MM.1S (cell line): ENCODE measurements at regions not wholly inside any gene's neighbourhood (a gene's known extent, or its start where the extent isn't known, plus 50 kb on each side); places are given as distances from the start of the nearest gene placed in this dataset.

Experiments used
- DNase-seq: peaks from one replicate; pipeline ENCODE4 v3.0.0-alpha.2; 2015
- H2AFZ ChIP-seq: fragments of 300-600 bp; sonication (generic); 2 replicates; pipeline ENCODE4 v1.6.0; 2016; ENCODE audit warnings: antibody characterized with exemption, low read length
- H3F3A ChIP-seq: fragments of 300-600 bp; sonication (generic); 2 replicates; pipeline ENCODE4 v1.6.1; 2016; ENCODE audit warnings: mild to moderate bottlenecking, antibody characterized with exemption, low read length, moderate library complexity, mixed read lengths; ENCODE audit not compliant: insufficient read depth
- H3K27ac ChIP-seq: fragments of 300-600 bp; sonication (generic); 2 replicates; pipeline ENCODE4 v1.5.1; 2016; ENCODE audit warnings: mild to moderate bottlenecking, low read length
- H3K27me3 ChIP-seq: fragments of 300-600 bp; sonication (generic); replicated peaks from 2 replicates; pipeline ENCODE4 v1.6.0; 2016; ENCODE audit warnings: low read length; ENCODE audit not compliant: insufficient read depth
- H3K36me3 ChIP-seq: fragments of 300-600 bp; sonication (generic); replicated peaks from 2 replicates; pipeline ENCODE4 v1.6.1; 2016; ENCODE audit warnings: mild to moderate bottlenecking, low read length, mixed read lengths; ENCODE audit not compliant: insufficient read depth
- H3K4me1 ChIP-seq: fragments of 300-600 bp; sonication (generic); 2 replicates; pipeline ENCODE4 v1.6.1; 2016; ENCODE audit warnings: low read length, mixed read lengths
- H3K4me2 ChIP-seq: fragments of 300-600 bp; sonication (generic); 2 replicates; pipeline ENCODE4 v1.6.0; 2016; ENCODE audit warnings: low read depth, low read length
- H3K4me3 ChIP-seq: fragments of 300-600 bp; sonication (generic); 2 replicates; pipeline ENCODE4 v1.5.1; 2016; ENCODE audit warnings: low read length, mixed read lengths
- H3K79me2 ChIP-seq: fragments of 300-600 bp; sonication (generic); 2 replicates; pipeline ENCODE4 v1.6.1; 2016; ENCODE audit warnings: mixed run types, low read length, mixed read lengths
- H3K9ac ChIP-seq: fragments of 300-600 bp; sonication (generic); 2 replicates; pipeline ENCODE4 v1.6.1; 2016; ENCODE audit warnings: low read length, mixed read lengths
- H3K9me2 ChIP-seq: fragments of 300-600 bp; sonication (generic); replicated peaks from 2 replicates; pipeline ENCODE4 v1.6.1; 2016; ENCODE audit warnings: mild to moderate bottlenecking, low read length, mixed read lengths; ENCODE audit not compliant: insufficient read depth
- H3K9me3 ChIP-seq: fragments of 300-600 bp; sonication (generic); replicated peaks from 2 replicates; pipeline ENCODE4 v1.6.1; 2016; ENCODE audit warnings: mild to moderate bottlenecking, low read length, mixed read lengths; ENCODE audit not compliant: insufficient read depth
- H4K20me1 ChIP-seq: fragments of 300-600 bp; sonication (generic); 2 replicates; pipeline ENCODE4 v1.6.1; 2016; ENCODE audit warnings: mild to moderate bottlenecking, low read length, moderate library complexity, mixed read lengths; ENCODE audit not compliant: insufficient read depth
- EZH2 ChIP-seq: fragments of 300-600 bp; sonication (generic); optimal IDR thresholded peaks from 2 replicates; pipeline ENCODE3; 2017; ENCODE audit warnings: low read depth, mild to moderate bottlenecking, antibody characterized with exemption, low read length, mixed read lengths
- EZH2phosphoT487 ChIP-seq: fragments of 300-600 bp; sonication (generic); IDR thresholded peaks from 2 replicates; pipeline ENCODE4 v1.6.1; 2018; ENCODE audit warnings: antibody characterized with exemption, low read length
- TF ChIP-seq, protein P1 (sequence below): fragments of 300-600 bp; sonication (generic); IDR thresholded peaks from 2 replicates; pipeline ENCODE4 v1.5.1; 2016; ENCODE audit warnings: antibody characterized with exemption, low read length, mixed read lengths

DNA sequence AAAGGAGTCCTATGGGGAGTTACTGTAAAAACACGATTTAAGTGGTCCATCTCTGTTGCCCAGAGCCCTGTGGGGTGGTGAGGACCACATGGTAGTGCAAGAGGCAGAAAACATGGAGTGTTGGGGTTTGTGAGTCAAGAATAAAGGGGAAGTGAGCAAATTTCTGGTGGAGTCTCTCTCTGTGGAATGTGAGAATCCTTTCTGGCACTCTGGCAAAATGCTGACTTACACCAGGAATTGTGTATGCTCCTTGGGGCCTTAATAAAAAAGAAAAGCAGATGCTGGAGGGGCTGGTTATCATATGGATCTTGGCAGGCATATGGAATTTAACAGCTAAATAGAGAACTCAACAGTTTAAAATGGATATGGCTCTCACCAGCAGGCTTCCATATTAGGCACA lies 486.0 kb downstream of the TNS3 start:
- Histone ChIP-seq H3K9me2 (no peaks in the 10 kb centered on the region), H2AFZ (no peak overlapping the region)
- DNase-seq = no peak

DNA sequence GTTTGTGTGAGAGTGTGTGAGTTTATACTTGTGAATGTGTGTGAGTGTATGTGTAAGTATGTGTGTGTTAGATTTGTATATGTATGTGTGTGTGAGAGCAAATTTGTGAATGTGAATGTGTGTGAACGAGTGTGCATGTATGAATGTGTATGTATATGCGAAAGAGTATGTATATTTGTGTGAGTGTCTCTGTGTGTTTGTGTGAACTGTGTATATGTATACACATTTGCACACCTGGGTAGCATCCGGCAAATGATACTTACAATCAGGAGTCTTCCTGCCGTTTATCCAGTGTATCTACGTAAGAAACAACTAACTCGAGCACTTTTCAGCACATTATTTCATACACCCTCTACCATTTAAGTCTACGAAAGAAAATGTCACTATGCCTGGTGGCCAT lies 487.4 kb downstream of the TNS3 start:
- Histone ChIP-seq H3K4me1 (no peaks in the 10 kb centered on the region), H3F3A (no peaks in the 10 kb centered on the region), H3K9me2 (no peaks in the 10 kb centered on the region), H3K27me3 (no peaks in the 10 kb centered on the region), H4K20me1 (no peaks in the 10 kb centered on the region), H3K9ac (no peak overlapping the region), H3K4me2 (no peak overlapping the region), H3K79me2 (no peaks in the 10 kb centered on the region), H2AFZ (no peak overlapping the region), H3K36me3 (no peaks in the 10 kb centered on the region), H3K27ac (no peak overlapping the region), H3K4me3 (no peak overlapping the region), H3K9me3 (no peaks in the 10 kb centered on the region)
- no peak for TF ChIP-seq EZH2
- TF ChIP-seq, protein P1, sequence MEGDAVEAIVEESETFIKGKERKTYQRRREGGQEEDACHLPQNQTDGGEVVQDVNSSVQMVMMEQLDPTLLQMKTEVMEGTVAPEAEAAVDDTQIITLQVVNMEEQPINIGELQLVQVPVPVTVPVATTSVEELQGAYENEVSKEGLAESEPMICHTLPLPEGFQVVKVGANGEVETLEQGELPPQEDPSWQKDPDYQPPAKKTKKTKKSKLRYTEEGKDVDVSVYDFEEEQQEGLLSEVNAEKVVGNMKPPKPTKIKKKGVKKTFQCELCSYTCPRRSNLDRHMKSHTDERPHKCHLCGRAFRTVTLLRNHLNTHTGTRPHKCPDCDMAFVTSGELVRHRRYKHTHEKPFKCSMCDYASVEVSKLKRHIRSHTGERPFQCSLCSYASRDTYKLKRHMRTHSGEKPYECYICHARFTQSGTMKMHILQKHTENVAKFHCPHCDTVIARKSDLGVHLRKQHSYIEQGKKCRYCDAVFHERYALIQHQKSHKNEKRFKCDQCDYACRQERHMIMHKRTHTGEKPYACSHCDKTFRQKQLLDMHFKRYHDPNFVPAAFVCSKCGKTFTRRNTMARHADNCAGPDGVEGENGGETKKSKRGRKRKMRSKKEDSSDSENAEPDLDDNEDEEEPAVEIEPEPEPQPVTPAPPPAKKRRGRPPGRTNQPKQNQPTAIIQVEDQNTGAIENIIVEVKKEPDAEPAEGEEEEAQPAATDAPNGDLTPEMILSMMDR = no peak
- TF ChIP-seq EZH2phosphoT487 = no peak
- DNase-seq = no peak

More for the DNA sequence above, 486.0 kb downstream of the TNS3 start:
- Histone ChIP-seq H3K4me3 (no peak overlapping the region), H3K4me1 (no peaks in the 10 kb centered on the region), H3K36me3 (no peaks in the 10 kb centered on the region), H3K9me3 (no peaks in the 10 kb centered on the region), H4K20me1 (no peaks in the 10 kb centered on the region), H3K4me2 (no peak overlapping the region), H3K27me3 (no peaks in the 10 kb centered on the region), H3K27ac (no peak overlapping the region), H3K79me2 (no peaks in the 10 kb centered on the region), H3K9ac (no peak overlapping the region), H3F3A (no peaks in the 10 kb centered on the region)
- no peak for TF ChIP-seq EZH2phosphoT487
- TF ChIP-seq EZH2 = no peak
- TF ChIP-seq, protein P1 = no peak

DNA sequence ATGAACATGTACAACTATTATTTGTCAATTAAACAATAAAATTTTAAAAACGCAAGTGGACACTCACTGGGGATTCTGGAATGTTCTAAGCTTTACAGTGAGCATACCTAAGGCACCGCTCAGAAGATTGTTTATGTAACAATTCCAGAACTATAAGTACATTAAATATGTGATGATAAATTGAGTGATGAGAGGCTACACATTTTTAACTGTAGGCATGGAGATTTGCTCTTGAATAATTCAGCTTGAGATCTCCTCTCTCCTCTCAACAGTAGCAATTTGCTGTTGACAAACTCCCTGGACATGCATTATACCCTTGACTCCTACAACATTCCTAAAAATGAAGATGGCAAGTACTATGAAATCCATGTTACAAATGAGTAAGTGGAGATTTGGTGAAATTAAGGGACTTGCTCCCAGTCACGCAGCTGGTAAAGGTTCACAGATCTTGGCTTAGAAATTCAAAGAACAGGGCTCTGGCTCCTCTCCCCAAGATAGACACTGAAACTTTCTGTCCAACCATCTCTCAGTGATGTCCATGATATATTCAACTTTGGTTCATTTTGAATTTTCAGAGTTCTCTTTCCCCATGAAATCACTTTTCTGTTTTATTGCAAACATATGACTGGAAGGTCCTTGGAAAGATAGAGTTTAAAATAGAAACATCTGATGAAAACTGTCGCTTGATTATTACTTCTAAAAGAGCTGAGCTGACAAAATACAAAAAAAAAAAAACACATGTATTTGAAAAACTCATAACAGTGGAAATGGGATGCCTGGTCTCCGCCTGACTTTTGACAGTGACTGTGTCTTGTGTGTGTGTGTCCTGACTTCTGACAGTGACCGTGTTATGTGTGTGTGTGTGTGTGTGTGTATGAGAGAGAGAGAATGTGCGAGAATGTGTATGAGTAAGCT lies 488.3 kb downstream of the TNS3 start:
- Histone ChIP-seq H3K27ac (no peak overlapping the region), H3K27me3 (no peaks in the 10 kb centered on the region), H3K36me3 (no peaks in the 10 kb centered on the region), H4K20me1 (no peaks in the 10 kb centered on the region), H2AFZ (no peak overlapping the region), H3K79me2 (no peaks in the 10 kb centered on the region), H3K4me2 (no peak overlapping the region), H3K4me3 (no peak overlapping the region), H3F3A (no peaks in the 10 kb centered on the region), H3K9me3 (no peaks in the 10 kb centered on the region), H3K4me1 (no peaks in the 10 kb centered on the region), H3K9me2 (no peaks in the 10 kb centered on the region), H3K9ac (no peak overlapping the region)
- no peak for DNase-seq
- TF ChIP-seq, protein P1 = no peak
- TF ChIP-seq EZH2phosphoT487 = no peak
